NCI-H1417 (cell line): ENCODE measurements at regions not wholly inside any gene's neighbourhood (a gene's known extent, or its start where the extent isn't known, plus 50 kb on each side); places are given as distances from the start of the nearest gene placed in this dataset.

Experiments
- DNase-seq, 3 experiments: peaks; one replicate each; lab custom pipeline; 2025; lab: John Stamatoyannopoulos, UW

GRCh38 chr18:25445430-25445829, 93.5 kb upstream of the ZNF521 start:
- DNase-seq: no peak

DNA sequence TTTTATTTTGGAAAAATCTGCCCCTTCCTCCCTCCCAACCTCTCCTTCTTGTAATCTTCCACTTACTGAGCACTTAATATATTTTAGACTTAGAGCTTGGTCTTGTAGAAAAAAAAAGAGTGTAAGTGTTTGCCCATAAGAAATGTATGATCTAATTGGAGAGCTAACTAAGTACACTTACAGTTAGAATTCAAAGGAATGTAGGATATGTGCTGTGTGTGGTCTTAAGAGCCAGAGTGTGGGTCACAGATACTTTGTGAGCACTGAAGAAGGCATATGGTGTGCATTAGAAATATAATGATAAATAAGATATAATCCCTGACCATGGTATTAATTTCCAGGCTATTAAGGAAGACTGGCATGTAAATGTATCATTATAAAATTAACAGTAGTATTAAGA, 91.8 kb upstream of the ZNF521 start:
- no peak for DNase-seq

DNA sequence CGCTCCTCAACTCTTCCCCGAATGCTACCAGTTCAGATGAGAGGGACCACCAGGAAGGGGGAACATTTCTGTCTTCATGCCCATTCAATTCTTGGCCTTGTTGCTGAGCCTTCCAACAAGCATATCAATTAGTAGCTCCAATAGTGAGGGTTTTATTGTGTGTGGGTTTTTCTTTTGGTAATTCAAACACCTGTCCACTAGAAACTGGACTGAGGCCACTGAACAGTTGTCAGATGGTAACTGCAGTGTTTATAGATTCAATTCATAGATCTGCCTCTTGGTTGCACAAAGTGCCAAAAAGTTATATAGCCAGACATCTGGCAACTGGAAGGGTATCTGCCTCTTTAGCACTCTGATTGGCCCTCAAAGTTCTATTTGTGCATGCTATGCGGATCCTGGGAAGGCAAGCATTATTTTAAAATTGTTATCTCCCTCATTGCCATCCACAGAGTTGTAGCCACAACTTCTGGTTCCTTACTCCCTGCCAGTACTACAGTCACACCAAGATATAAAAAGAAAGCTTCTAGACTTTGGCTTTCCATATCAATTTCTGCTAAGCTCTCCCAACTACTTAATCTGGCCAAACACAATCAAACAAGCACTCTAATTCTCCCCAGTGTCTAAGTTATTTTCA, 83.3 kb upstream of the ZNF521 start:
- DNase-seq: no peak

DNA sequence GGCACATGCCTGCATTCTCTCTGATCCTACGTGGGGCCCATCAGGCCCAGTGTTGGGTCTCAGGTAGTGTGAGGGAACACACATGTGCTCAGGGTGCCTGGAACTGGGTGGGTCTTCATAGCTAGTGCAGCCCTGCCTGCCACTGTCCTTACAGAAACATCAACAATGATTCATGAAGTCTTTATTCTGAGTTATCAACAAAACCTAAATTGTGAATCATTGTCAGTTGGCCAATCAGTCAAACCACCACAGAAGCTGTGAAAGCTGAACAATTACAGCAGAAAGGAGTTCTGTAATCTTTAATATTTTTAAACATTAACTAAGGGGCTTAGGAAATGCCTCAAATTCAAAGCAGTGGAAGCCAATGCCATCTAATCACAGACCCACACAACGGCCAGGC, 82.8 kb upstream of the ZNF521 start:
- no peak for DNase-seq

DNA sequence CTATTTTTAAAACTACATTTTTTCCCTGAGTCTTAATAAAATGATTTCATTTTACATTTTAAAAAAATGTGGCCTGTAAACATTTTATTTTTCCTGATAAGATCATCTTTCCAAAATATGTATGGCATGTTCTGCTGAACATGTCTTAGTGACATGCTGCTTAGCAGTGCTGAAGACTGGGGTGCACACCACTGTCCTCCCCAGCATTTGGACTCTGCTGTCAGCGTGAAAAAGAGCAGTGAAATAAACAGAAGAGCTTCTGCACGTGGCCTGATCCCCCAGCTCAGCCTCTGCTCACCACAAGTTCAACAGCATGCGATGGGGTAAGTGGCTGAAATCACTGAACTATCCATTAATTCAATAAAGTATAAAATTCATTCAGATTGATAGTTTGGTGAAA, 81.6 kb upstream of the ZNF521 start:
- no peak for DNase-seq

GRCh38 chr18:25425024-25425423, 73.1 kb upstream of the ZNF521 start:
- DNase-seq: no peak

DNA sequence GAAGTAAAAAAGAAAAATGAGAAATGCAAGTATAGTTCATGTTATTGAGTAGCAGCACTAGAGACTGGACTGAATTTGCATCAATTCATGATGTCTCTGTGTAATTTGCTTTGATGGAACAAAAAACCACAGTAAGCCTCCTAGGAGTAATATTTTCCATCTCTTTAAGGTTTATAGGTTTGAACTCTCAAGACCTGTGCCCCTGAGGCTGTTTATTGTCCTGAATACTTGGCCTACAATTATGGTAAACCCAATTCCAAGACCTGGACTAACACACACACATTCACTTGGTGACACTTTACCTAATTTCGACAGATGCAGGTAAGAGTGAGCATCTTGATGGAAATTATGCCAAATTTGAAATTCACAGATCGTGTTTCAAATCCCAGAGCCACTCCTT, 71.8 kb upstream of the ZNF521 start:
- DNase-seq: no peak

DNA sequence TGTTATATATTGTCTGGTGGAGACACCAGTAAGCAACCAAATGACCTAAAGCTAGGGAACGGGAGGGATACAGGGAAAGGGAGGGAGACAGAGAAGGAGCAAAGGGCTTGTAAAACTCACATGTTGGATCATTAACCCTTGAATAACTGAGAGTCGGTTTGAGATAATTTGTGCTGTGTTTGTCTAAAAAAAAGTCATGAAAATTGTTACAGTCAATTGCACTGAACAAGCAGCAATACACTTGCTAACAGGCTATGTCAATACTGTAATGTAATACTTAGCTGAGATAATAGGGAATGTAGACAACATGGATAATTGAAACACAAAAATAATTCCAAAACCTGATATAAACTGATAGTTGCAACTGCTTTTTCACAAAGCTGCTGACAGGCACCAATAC, 71.3 kb upstream of the ZNF521 start:
- peak in 1 of 3 experiments; percentile 13 for DNase-seq

GRCh38 chr18:25422230-25422629, 70.3 kb upstream of the ZNF521 start:
- no peak for DNase-seq

GRCh38 chr18:25420077-25420825, 68.3 kb upstream of the ZNF521 start:
- DNase-seq: peak in 1 of 3 experiments; percentile 55

DNA sequence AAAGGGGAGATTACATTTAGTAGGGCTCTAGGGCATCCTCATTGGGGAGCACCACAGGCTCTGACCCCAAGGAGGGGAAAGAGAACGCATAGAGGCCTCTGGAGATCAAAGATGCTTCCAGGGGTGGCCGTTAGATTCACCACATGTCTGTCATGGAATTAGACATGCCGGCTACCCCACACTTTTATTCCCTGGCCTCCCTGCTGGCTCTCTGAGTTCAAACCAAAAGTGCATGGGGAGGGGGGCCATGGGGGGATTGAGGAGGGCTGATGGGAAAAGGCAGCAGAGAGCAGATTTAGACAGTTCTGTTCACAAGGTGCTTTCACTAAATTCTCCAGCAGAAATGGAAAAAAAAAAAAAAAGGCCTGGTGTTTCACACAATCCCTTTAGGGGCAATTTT, 64.4 kb upstream of the ZNF521 start:
- no peak for DNase-seq

DNA sequence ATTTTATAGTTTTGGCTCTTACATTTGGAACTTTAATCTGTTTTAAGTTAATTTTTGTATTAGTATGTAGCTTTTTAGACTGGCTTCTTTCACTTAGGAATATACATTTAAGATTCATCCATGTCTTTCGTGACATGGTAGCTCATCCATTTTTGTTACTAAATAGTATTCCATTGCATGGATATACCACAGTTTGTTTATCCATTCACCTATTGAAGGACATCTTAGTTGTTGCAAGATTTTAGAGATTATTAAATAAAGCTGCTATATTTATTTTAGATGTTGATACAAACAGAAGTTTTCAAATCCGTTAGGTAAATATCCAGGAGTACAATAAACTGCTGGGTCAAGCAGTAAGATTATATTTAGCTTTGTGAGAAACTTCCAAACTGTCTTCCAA, 58.0 kb upstream of the ZNF521 start:
- no peak for DNase-seq

DNA sequence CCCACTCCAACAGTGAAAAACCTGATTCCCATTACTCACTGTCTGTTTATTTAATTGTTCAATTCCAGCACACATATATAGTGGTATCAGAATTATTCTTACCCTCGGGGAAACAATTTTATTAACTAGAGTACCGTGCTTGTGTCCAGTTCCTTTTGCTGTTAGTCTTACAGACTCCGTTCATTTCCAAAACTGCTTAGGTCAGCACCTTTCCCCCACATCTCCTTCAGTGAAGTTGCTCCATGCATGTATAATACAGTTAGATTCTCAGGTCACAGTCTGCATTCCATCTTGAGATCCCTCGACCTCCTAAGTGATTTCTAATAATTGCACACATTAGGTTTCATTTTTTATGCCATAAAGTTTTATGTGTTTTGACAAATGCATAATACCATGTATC, 56.3 kb upstream of the ZNF521 start:
- no peak for DNase-seq
